Naive thymus-derived CD8-positive, alpha-beta T cell (primary cell): ENCODE measurements at regions not wholly inside any gene's neighbourhood (a gene's known extent, or its start where the extent isn't known, plus 50 kb on each side); places are given as distances from the start of the nearest gene placed in this dataset.

Experiments
- ATAC-seq, 2 donors: fragments of 150-1000 bp; cut with Tn5 transposase in 1 of 2; sonication (Bioruptor Pico), chemical (Tn5 transposase) in 1 of 2; 1 replicate in 1 of 2; 2 replicates in 1 of 2; pipeline ENCODE4 v1.10.0; 2021; ENCODE audit warnings: mild to moderate bottlenecking in 2 of 2, moderate library complexity in 2 of 2
- POLR2A ChIA-PET: fragments of 350-600 bp; sonication (Branson Sonifier 250); formaldehyde crosslinking; loops from one replicate; lab custom pipeline; 2021; ENCODE audit warnings: antibody characterized with exemption; lab: Charles Lee
- DNase-seq, 10 donors: peaks; one replicate each; pipeline versions ENCODE4 v3.0.0 to v3.0.0-alpha.2; 2020 to 2022
- H3K27ac Mint-ChIP-seq, 10 donors: one replicate each; pipeline ENCODE4 v1.8.0; 2020 to 2022; ENCODE audit warnings: mild to moderate bottlenecking in 10 of 10, mixed read lengths in 10 of 10, moderate library complexity in 4 of 10, inconsistent platforms in 1 of 10
- H3K27me3 Mint-ChIP-seq, 5 donors: one replicate each; pipeline ENCODE4 v1.8.0; 2021 to 2022; ENCODE audit warnings: mixed read lengths in 5 of 5
- H3K36me3 Mint-ChIP-seq, 3 donors: one replicate each; pipeline ENCODE4 v1.8.0; 2020 to 2022; ENCODE audit warnings: mixed read lengths in 3 of 3, mild to moderate bottlenecking in 2 of 3, inconsistent platforms in 1 of 3
- H3K4me1 Mint-ChIP-seq, 4 donors: one replicate each; pipeline ENCODE4 v1.8.0; 2021 to 2022; ENCODE audit warnings: mixed read lengths in 4 of 4
- H3K4me3 Mint-ChIP-seq, 10 donors: one replicate each; pipeline ENCODE4 v1.8.0; 2020 to 2022; ENCODE audit warnings: mild to moderate bottlenecking in 10 of 10, mixed read lengths in 10 of 10, moderate library complexity in 6 of 10, inconsistent platforms in 1 of 10
- H3K9me3 Mint-ChIP-seq, 9 donors: one replicate each; pipeline ENCODE4 v1.8.0; 2020 to 2022; ENCODE audit warnings: mixed read lengths in 9 of 9, mild to moderate bottlenecking in 3 of 9, inconsistent platforms in 1 of 9, moderate library complexity in 1 of 9

DNA sequence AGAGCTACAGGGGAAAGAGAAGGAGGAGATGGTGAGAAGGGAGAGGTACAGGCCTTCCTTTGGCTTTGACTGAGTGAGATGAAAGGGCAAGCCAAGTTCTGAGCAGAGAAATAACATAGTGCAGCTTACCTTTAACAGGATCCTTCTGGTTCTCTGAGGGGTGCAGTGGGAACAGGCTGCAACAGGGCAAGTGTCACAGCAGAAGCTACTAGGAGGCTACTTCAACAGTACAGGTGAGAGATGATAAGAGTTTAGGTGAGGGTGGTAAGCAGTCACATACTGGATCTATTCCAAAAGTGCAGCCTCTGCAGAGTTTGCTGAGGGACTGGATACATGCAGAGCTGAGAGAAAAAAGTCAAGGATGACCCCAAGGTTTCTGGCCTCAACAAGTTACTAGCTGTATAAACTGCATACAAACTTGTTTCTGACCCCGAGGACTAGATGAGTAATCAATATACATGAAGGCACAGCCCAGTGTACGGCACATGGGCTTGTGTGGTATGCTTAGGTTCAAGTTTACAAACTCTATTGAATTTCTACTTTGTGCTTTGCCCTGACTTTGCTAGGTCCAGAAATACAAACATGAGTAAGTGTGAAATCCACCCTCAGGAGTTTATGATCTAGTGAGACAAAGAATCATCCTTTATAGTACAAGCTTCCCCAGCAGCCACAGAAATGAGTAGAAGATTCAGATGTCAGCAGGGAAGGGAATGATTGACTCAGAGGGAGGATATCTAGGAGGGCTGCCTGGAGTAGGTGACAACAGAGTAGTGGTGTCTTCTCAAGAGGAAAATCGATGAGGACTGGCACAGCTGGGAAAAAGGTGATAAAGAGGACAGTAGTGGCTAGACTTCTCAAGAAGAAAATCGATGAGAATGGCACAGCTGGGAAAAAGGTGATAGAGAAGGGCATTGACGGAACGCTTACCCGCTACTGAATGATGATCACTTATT lies 78.2 kb upstream of the TJP1 start:
- DNase-seq (no peak), ATAC-seq (no peak)
- peaks cover 10 to 50% (median 27%) of the 10 kb centered on the region in 5 donors for H3K27me3 Mint-ChIP-seq
- no peak overlapping the region for H3K27ac Mint-ChIP-seq
- POLR2A ChIA-PET = no interaction called here
- peaks cover 0 to 2% (median 0%) of the 10 kb centered on the region in 4 donors for H3K4me1 Mint-ChIP-seq
- H3K4me3 Mint-ChIP-seq = no peak overlapping the region
- peaks cover 0 to 22% (median 4%) of the 10 kb centered on the region in 3 donors for H3K36me3 Mint-ChIP-seq
- peaks cover 0 to 32% (median 12%) of the 10 kb centered on the region in 9 donors for H3K9me3 Mint-ChIP-seq

DNA sequence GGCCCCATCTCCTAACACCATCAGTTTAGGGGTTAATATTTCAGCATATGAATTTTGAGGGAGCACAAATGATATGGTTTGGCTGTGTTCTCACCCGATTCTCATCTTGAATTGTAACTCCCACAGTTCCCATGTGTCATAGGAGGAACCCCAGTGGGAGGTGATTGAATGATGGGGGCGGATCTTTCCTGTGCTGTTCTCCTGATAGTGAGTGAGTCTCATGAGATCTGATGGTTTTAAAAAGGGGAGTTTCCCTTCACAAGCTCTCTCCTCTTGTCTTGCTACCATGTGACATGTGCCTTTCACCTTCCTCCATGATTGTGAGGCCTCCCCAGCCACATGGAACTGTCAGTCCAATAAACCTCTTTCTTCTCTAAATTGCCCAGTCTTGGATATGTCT lies 73.8 kb upstream of the TJP1 start:
- no peak overlapping the region for H3K27ac Mint-ChIP-seq
- POLR2A ChIA-PET = no interaction called here
- peaks cover 0 to 2% (median 0%) of the 10 kb centered on the region in 4 donors for H3K4me1 Mint-ChIP-seq
- H3K4me3 Mint-ChIP-seq = no peak overlapping the region
- peaks cover 0 to 32% (median 12%) of the 10 kb centered on the region in 9 donors for H3K9me3 Mint-ChIP-seq
- DNase-seq (no peak), ATAC-seq (no peak)
- H3K36me3 Mint-ChIP-seq = peaks cover 0 to 28% (median 4%) of the 10 kb centered on the region in 3 donors
- H3K27me3 Mint-ChIP-seq = peaks cover 4 to 48% (median 23%) of the 10 kb centered on the region in 5 donors

DNA sequence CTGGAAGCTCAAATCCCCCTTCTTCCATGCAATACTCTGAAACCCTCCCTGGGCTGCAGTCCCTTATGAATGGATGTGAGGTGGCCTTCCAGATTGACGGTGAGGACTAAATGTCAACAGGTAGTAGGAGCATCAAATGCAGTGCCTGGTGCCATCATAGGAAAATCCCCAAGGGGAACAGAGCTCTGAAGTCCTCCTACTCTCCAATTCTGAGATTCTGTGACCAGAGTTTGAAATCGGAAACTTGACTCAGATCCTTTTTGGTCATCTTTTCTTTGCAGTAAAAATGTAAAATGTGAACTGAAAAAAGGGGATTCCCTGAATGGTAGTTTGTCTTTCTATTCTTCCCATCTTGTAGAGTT lies 68.8 kb upstream of the TJP1 start:
- Mint-ChIP-seq H3K27ac (no peak overlapping the region), H3K4me1 (no peaks in the 10 kb centered on the region), H3K36me3 (peaks cover 0 to 10% (median 1%) of the 10 kb centered on the region in 3 donors), H3K27me3 (peaks cover 10 to 35% (median 20%) of the 10 kb centered on the region in 5 donors), H3K9me3 (peaks cover 0 to 14% (median 3%) of the 10 kb centered on the region in 9 donors), H3K4me3 (no peak overlapping the region)
- ATAC-seq (no peak), DNase-seq (no peak)
- POLR2A ChIA-PET = no interaction called here

DNA sequence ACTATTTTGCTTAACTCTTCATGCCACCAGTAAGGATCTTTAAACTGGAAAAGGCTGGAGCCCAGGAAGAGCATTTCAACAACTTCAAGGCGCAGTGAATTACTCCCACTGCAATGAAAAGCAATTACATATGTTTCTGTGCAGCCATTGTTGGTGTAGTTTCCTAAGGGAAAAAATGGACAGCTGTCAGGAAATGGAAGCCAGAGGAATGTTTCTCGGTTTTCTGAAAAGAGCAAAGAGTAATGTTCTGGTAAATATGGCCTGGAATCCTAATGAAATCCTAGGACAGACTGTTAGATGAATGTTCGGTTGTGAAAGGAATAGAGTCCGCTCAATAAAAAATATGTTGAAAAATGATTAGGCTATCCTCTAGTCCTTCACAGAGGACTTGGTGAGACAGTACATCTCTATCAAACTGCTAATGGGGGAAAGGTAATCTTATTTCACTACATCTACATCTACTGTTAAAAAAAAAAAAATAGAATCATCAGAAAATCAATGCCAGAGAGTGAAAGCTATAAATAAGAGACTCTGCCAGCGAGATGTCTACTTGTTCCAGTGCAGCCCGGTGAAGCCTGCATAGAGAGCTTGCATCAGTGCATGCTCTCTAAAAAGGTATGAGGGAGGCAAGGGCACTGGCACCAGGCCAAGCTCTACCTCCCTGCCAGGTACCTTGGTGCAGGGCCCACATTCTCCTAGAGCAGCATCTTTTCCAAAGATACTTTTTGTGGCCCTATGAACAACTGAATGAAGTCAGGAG lies 68.2 kb upstream of the TJP1 start:
- DNase-seq = no peak
- ATAC-seq = no peak
- Mint-ChIP-seq H3K4me3 (no peak overlapping the region), H3K4me1 (no peaks in the 10 kb centered on the region), H3K36me3 (peaks cover 0 to 6% (median under 1%) of the 10 kb centered on the region in 3 donors), H3K27ac (no peak overlapping the region), H3K27me3 (peaks cover 9 to 36% (median 18%) of the 10 kb centered on the region in 5 donors), H3K9me3 (peaks cover 0 to 8% (median under 1%) of the 10 kb centered on the region in 9 donors)
- POLR2A ChIA-PET = no interaction called here

DNA sequence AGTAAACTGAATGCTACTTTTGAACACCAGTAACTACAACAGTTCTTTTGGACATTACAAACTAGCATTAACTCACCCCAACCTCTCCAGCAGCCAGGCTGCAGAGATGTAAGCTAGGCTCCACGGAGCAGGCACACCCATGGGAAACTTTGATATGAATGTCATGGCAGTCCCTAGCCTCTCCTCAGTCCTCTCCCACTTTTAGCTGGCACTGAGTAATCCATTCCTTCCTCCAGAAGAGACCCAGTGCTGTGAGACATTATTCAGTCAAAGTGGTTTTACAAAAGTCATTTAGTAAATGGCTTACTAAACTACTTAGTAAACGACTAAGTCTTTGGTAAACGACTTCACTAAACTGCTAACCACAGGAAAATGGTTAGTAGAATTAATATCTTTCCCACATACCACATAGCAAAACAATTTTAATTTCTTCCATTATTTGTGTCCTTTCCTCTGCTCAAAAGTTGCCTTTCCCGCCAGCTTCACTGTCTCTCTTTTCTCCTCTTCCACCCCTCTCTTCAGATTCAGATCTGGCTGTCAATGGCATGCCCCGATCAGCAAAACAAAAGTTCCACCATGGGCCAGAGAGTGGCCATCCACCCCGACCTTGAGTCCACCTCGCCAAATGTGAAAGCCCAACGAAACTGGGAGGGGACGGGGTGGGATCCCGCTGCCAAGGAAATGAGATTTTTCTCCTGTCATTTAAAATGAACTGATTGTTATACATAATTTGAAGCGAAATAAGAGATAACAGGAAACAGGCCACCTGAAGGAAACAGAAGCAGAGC lies 67.5 kb upstream of the TJP1 start:
- peaks cover 6 to 36% (median 20%) of the 10 kb centered on the region in 5 donors for H3K27me3 Mint-ChIP-seq
- DNase-seq (no peak), ATAC-seq (no peak)
- H3K27ac Mint-ChIP-seq = no peak overlapping the region
- H3K4me1 Mint-ChIP-seq = no peaks in the 10 kb centered on the region
- POLR2A ChIA-PET = no interaction called here
- H3K36me3 Mint-ChIP-seq = no peaks in the 10 kb centered on the region
- no peak overlapping the region for H3K4me3 Mint-ChIP-seq
- peaks cover 0 to under 1% (median 0%) of the 10 kb centered on the region in 9 donors for H3K9me3 Mint-ChIP-seq

DNA sequence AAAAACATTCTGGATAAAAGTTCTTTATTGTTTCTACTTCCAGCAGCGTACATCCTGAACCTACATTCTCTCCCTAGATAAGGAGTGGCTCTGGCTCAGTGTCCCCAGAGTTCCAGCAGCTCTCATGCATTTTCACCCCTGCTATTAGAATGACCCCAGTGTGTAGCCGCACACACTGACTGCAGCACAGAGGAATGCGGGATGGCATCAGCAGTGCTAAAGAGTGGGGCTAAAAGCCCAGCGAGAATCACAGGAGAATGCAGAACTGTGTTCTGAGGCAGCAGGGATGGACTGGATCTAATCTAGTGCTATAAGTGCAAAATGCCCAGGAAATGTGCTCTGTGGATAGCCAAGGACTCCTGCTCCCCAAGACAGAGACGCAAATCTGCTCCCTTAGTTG lies 66.4 kb upstream of the TJP1 start:
- H3K36me3 Mint-ChIP-seq = no peaks in the 10 kb centered on the region
- ATAC-seq (no peak), DNase-seq (no peak)
- no peaks in the 10 kb centered on the region for H3K9me3 Mint-ChIP-seq
- no peak overlapping the region for H3K27ac Mint-ChIP-seq
- no peak overlapping the region for H3K4me3 Mint-ChIP-seq
- peaks cover 11 to 45% (median 27%) of the 10 kb centered on the region in 5 donors for H3K27me3 Mint-ChIP-seq
- H3K4me1 Mint-ChIP-seq = no peaks in the 10 kb centered on the region
- POLR2A ChIA-PET = no interaction called here

DNA sequence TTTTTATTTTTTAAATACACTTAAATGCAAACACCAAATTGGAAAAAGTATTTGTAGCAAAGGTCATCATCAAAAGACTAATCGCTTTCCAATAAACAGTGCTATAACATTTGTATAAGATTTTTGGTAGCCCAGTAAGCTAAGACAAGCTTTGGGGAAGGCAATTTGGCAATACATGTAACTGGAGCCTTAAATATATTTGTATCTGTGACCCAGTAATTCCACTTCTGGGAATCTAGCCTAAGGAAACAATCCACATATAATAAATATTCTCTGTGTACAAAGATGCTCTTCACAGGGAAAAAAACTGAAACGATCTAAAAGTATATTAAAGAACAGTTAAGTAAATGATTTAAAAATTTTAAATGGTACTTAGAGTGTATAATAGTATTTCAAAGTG lies 65.5 kb upstream of the TJP1 start:
- Mint-ChIP-seq H3K27me3 (peaks cover 11 to 54% (median 28%) of the 10 kb centered on the region in 5 donors), H3K27ac (no peak overlapping the region), H3K4me1 (no peaks in the 10 kb centered on the region), H3K4me3 (no peak overlapping the region), H3K9me3 (no peaks in the 10 kb centered on the region), H3K36me3 (no peaks in the 10 kb centered on the region)
- no peak for DNase-seq
- no peak for ATAC-seq
- POLR2A ChIA-PET = no interaction called here

DNA sequence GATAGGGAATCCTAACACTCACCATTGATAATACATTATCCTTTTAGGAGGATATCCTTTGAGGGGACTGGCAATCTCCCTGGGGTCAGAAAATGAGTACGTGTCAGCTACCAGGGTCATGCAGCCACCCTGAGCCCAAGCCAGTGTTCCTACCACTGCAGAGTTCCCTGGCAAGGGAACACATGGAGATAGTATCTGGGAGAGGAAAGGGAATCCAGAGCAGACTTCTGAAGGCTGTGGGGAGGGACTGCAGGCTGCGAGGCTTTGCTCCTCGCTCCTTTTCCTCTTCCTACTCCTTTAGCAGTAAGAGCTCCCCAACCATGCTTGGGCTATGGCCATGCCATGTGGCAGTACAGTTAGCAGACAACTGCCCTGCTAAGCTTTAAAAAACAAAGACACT lies 62.9 kb upstream of the TJP1 start:
- DNase-seq = no peak
- no peak overlapping the region for H3K4me3 Mint-ChIP-seq
- POLR2A ChIA-PET = no interaction called here
- no peaks in the 10 kb centered on the region for H3K9me3 Mint-ChIP-seq
- no peak for ATAC-seq
- H3K27ac Mint-ChIP-seq = no peak overlapping the region
- H3K27me3 Mint-ChIP-seq = peaks cover 16 to 74% (median 28%) of the 10 kb centered on the region in 5 donors
- no peaks in the 10 kb centered on the region for H3K4me1 Mint-ChIP-seq
- H3K36me3 Mint-ChIP-seq = no peaks in the 10 kb centered on the region

DNA sequence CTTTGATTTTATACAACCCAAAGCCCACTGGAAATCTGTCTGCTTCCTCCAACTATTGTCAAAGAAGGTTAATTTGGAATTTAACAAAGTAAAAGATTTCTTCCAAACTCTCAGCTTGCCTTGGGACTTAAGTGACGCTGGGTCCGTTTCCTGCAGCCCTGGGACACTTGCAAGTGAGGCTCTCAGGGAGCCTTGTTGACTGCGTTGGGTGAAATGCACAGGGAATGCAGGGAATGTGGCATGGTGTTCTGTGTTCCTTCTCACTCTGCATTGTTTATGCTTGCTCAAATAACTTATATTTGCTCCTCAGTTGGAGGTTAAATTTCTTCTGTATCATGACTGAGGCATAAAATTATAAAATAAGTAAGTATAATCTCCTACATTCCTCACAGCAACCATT lies 60.9 kb upstream of the TJP1 start:
- ATAC-seq = no peak
- no peaks in the 10 kb centered on the region for H3K4me1 Mint-ChIP-seq
- POLR2A ChIA-PET = no interaction called here
- peaks cover 20 to 76% (median 31%) of the 10 kb centered on the region in 5 donors for H3K27me3 Mint-ChIP-seq
- no peak overlapping the region for H3K27ac Mint-ChIP-seq
- H3K4me3 Mint-ChIP-seq = no peak overlapping the region
- no peak for DNase-seq
- no peaks in the 10 kb centered on the region for H3K36me3 Mint-ChIP-seq
- H3K9me3 Mint-ChIP-seq = no peaks in the 10 kb centered on the region

DNA sequence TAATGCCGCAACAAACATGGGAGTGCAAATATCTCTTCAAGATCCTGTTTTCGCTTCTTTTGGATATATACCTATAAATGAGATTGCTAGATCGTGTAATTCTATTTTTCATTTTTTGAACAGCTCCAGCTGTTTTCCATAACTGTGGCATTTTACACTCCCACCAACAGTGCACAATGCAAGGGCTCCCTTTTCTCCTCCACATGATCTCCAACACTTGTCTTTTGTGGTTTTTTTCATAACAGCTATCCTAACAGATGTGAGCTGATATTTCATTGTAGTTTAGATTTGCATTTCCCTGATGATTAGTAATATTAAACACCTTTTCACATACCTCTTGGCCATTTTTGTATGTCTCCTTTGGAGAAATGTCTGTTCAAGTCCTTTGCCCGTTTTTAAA lies 58.6 kb upstream of the TJP1 start:
- no peak overlapping the region for H3K4me3 Mint-ChIP-seq
- no peaks in the 10 kb centered on the region for H3K36me3 Mint-ChIP-seq
- H3K27ac Mint-ChIP-seq = no peak overlapping the region
- DNase-seq = no peak
- peaks cover 18 to 66% (median 33%) of the 10 kb centered on the region in 5 donors for H3K27me3 Mint-ChIP-seq
- POLR2A ChIA-PET = no interaction called here
- no peaks in the 10 kb centered on the region for H3K9me3 Mint-ChIP-seq
- peaks cover 0 to 2% (median 0%) of the 10 kb centered on the region in 4 donors for H3K4me1 Mint-ChIP-seq
- no peak for ATAC-seq

DNA sequence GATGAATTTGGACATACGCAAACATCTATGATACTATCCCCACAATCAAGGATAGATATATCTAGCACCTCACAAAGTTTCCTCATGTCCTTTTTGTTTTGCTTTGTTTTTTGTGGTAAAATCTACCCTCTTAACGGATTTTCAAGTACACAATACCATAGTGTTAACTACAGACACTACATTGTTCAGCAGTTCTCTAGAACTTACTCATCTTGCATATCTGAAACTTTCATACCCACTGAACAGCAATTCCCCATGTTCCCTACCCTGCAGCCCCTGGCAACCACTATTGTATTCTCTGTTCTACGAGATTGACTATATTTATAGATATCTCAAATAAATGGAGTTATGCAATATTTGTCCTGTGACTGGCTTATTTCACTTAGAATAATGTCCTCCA lies 58.1 kb upstream of the TJP1 start:
- Mint-ChIP-seq H3K4me3 (no peak overlapping the region), H3K27me3 (peaks cover 18 to 60% (median 30%) of the 10 kb centered on the region in 5 donors), H3K9me3 (no peaks in the 10 kb centered on the region), H3K27ac (no peak overlapping the region), H3K36me3 (no peaks in the 10 kb centered on the region), H3K4me1 (peaks cover 0 to 2% (median 0%) of the 10 kb centered on the region in 4 donors)
- no peak for ATAC-seq
- no peak for DNase-seq
- POLR2A ChIA-PET = no interaction called here

DNA sequence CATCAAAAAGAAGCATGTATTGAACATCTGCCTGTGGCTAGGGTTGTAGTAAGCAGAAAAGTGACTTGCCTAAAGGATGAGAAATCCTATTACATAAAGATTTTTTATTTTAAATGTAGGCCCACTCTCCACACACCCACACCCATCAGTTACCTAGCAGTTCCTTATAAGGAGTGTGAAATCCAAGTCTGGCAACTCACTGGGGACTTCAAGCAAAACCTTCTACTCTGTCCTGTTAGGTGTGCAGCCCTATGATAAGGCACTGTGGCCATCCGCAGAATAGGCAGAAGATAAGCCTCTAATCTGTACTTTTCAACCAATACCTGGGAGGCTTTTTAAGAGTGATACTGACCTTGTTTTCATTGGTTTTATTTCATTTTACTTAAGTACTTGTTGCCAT lies 52.7 kb upstream of the TJP1 start:
- H3K4me3 Mint-ChIP-seq = no peak overlapping the region
- ATAC-seq = no peak
- H3K9me3 Mint-ChIP-seq = no peaks in the 10 kb centered on the region
- no peak overlapping the region for H3K27ac Mint-ChIP-seq
- POLR2A ChIA-PET = no interaction called here
- no peak for DNase-seq
- H3K27me3 Mint-ChIP-seq = peaks cover 8 to 38% (median 28%) of the 10 kb centered on the region in 5 donors
- H3K36me3 Mint-ChIP-seq = no peaks in the 10 kb centered on the region
- H3K4me1 Mint-ChIP-seq = peaks cover 0 to 3% (median 0%) of the 10 kb centered on the region in 4 donors
